NCI-H1694 (cell line): ENCODE measurements at regions not wholly inside any gene's neighbourhood (a gene's known extent, or its start where the extent isn't known, plus 50 kb on each side); places are given as distances from the start of the nearest gene placed in this dataset.
"Not testable (repeated sequence)": the region's sequence is repeated elsewhere in the genome, so short reads cannot be mapped to it uniquely, and the experiment has no call there.

Experiments used
- DNase-seq: peaks from one replicate; lab custom pipeline; 2025; lab: John Stamatoyannopoulos, UW

DNA sequence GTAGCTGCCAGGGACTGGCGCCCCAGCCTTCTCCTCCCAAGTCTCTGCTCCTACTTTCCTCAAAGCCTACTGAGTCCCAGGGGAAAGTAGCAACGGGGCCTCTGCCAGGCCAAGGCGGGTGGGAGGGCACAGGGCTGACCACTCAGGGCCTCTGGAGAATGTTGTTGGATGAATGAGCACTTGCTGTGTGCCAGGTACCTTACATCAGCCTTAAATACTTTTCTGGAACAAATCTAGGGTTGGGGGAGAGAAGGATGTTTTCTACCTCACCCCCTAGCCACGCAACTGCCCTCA lies 119.3 kb upstream of the ZBTB40 start:
- DNase-seq: no peak

DNA sequence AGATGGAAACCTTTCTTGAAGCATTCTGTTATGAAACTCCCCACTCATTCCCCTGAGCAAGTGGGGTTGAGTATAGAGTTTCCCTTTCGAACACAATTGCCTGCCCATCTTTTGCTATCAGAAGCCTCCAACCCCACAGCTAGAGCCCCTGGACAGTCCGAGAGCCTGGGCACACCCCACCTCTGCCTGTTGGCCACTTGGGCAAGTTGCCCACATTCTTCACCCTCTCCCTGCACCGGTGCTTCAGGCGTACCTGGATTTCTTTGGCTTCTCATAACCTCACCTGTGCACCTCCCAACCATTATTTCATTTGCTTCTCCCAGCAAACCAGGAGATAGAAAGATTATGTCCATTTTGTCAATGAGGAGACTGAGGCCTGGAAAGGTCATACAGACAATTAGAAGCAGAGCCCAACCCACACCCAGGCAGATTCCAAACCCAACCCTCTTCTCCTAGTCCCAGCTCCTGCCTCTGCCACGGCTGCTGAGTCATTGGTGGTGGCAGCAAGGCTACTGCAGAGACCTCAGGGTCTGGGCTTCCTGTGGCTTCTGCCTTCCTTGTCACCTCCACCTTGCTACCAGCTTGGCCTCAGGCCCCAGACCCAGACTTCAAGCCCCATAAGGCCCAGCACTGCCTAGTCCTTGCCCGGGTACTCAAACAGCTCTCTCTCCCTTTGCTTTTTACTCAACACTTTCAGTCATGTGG lies 118.7 kb upstream of the ZBTB40 start:
- DNase-seq: no peak

DNA sequence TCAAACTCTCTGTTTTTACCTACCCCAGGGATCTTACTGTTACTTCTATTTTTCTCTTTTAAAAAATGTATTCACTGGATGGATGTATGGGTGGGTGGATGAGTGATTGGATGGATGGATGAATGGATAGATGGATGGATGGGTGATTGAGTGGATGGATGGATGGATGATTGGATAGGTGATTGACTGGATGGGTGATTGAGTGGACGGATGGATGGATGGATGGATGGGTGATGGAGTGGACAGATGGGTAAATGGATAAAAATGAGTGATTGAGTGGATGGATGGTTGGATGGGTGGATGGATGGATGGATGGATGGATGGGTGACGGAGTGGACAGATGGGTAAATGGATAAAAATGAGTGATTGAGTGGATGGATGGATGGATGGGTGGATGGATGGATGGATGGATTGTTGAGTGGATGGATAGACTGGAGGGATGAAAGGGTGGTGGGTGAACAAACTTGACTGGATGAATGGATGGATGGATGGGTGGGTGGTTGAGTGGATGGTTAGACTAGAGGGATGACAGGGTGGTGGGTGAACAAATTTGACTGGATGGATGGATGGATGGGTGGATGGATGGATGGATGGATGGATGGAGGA lies 118.0 kb upstream of the ZBTB40 start:
- no peak for DNase-seq

DNA sequence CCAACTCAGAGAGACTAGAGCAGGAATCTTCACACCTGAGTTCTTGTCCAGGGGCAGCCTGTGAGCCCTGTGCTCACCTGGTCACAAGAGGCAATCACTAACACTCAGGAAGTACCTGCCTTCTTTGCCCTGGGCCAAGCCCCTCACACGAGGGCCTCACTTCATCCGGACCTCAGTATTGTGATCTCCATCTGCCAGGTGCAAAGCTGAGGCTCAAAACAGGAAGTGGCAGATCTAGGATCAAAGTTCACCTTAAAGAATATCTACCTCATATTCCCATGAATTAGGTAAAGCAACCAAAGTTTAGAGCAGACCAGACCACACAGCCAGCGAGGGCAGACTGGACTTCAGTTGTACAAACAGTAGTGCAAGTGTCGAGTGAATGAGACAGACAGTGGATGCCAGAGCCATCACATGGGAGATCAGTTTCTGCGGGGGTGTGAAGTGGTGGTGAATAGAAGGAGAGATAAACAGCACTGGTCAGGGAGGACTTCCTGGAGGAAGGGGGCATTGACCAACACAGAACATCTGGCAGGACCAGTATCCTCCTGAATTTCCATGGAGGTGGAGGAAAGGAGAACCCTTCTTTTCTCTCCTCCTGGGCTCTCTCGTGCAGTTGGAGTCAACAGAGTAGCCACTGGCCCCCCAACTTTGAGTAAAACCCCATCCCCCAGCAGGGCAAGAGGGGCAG lies 116.6 kb upstream of the ZBTB40 start:
- no peak for DNase-seq

DNA sequence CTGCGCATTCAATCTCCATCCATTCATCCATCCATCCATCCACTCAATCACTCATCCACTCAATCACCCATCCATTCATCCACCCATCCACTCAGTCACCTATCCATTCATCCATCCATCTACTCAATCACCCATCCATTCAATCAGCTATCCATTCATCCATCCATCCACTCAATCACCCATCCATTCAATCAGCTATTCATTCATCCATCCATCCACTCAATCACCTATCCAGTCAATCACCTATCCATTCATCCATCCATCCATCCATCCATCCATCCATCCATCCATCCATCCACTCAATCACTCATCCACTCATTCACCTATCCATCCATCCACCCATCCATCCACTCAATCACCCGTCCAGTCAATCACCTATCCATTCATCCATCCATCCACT lies 115.4 kb upstream of the ZBTB40 start:
- not testable (repeated sequence) for DNase-seq

DNA sequence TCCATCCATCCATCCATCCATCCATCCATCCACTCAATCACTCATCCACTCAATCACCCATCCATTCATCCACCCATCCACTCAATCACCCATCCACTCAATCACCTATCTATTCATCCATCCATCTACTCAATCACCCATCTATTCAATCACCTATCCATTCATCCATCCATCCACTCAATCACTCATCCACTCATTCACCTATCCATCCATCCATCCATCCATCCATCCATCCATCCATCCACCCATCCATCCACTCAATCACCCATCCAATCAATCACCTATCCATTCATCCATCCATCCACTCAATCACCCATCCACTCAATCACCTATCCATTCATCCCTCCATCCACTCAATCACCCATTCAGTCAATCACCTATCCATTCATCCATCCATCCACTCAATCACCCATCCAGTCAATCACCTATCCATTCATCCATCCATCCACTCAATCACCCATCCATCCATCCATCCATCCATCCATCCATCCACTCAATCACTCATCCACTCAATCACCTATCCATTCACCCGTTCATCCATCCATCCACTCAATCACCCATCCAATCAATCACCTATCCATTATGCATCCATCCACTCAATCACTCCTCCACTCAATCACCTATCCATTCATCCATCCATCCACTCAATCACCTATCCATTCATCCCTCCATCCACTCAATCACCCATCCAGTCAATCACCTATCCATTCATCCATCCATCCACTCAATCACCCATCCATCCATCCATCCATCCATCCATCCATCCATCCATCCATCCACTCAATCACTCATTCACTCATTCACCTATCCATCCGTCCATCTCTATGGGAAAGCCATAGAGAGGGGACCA lies 114.7 kb upstream of the ZBTB40 start:
- DNase-seq: not testable (repeated sequence)

DNA sequence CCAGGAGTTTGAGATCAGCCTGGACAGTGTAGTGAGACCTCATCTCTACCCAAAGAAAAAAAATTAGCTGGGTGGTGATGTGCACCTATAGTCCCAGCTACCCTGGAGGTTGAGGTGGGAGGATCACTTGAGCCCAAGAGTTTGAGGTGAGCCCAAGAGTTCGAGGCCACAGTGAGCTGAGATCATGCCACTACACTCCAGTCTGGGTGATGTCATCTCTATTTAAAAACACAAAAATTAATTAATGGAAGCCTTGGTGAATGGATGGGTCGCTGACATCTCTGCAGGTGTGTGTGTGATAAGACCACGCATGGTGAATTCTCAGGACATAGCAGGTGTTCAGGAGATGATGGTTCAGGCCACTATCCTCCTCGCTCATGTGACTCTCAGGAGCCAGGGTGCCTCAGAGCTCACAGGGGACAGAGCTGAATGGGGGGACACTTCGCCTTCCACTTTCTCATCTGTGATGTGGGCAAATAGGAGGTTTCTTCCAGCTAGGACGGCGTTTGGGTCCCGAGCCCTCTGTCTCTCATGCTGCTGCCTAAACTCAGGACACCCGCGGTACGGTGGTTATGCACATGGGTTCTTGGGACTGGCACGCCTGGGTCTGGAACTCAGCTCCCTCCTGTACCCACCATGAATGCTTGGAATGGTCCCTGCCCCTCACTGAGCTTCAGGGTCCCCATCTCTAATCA lies 113.4 kb upstream of the ZBTB40 start:
- no peak for DNase-seq

DNA sequence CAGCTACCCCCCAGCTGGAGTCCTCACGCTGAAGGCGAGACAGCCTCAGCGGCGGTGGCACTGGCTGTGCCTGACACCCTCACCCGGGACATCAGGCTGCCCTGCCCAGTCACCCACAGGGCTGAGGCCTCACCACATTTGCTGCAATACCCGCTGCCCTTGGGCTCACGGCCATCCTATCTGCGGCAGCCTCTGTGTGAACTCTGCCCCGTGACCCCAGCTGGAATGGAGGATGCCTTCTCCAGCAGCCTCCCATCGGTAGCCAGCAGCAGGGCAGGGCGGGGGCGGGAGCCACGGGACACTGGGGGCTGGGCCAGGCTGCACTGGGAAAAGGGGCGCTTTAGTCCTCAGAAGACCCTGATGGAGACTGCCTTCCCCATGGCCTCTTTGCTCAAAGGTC lies 112.4 kb upstream of the ZBTB40 start:
- no peak for DNase-seq

DNA sequence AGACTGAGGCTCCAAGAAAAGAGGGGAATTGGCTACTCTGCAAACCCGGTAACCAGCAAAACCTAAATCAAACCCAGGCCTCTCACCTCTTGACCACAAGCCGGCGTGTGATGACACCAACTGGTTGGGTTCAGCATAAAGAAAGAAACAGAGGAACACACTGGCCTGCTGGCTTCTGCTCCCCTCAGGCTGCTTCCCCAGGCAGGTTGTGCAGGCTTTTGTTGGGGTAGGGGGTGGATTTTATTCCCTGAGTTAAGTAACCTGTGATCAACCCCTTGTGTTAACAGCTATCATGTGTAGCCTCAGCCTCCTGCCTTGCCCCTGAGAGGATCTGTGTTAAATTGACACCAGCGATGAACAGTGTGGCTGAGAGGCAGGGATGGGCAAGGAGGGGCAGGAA lies 111.6 kb upstream of the ZBTB40 start:
- no peak for DNase-seq

DNA sequence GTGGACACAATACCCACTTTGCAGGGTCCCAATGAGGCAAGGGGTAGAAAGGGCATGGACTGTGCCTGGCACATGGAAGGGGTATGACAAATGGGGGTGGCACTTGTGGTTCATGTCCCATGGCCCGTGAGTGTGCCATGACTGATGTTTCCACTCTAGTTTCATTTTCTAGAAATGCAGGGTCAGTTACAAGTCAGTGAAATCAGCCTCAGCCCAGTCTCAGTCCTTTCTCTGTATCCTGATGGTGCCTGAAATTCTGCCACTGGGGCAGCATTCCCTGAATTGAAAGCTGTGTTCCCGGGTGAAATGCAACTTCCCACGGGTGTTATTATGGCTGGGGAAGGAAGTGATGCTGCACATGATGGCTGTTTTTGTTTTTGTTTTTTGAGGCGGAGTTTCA lies 110.8 kb upstream of the ZBTB40 start:
- no peak for DNase-seq

DNA sequence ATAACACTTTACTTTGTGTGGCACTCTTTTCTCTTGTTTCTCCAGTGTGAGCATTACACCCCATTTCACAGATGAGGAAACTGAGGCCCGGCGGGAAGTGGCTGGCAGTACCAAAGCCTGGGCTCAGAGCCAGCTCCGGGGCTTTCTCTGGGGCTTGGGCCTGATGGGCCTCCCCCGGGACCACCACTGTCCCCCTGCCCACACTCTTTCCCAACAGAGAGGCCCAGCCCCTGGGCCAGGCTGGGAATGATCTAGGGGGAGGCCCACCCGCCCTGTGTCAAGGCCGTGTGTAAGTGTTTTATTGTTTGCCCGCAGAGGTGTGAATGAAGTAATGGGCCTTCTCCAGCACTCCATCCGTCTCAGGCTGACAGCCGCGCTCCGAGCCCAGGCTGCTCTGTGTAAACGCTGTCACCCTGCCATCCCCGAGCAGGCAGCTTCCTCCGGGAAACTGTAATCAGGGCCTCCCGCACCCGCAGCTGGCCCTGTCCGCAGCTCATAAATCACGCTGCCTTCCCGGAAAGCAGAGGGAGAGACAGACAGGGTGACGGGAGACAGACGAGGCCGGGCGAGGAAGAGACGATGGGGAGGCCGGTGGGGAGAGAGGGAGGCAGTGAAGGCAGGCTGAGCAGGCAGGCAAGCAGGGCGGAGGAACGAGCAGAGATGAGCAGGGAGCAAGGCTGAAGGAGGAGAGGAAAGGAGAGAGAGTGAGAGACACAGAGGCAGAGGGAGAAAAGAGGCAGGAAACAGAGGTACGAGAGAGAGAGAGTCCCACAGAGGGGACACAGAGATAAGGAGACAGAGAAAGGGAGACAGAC lies 109.7 kb upstream of the ZBTB40 start:
- DNase-seq: no peak

DNA sequence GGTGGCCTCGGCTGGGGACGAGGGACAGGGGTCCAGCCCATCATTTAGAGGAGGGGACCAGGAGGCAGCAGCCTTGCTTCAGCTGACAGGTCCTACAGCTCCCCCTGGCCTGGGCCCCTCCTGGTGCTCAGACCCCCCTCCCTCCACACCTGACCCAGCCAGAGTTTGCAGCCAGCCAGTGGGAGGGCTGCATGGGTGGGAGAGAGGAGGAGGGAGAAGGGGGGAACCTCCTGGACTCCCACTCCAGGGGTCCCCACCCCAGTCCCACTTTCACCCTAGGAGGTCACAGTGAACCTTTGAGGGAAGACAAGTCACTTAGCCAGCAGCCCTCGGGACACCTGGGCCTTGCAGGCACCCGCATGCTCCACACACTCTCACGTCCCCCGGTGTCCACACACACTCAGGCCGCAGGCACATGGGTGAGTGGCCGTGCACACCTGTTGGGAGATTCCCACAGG lies 108.9 kb upstream of the ZBTB40 start:
- no peak for DNase-seq

DNA sequence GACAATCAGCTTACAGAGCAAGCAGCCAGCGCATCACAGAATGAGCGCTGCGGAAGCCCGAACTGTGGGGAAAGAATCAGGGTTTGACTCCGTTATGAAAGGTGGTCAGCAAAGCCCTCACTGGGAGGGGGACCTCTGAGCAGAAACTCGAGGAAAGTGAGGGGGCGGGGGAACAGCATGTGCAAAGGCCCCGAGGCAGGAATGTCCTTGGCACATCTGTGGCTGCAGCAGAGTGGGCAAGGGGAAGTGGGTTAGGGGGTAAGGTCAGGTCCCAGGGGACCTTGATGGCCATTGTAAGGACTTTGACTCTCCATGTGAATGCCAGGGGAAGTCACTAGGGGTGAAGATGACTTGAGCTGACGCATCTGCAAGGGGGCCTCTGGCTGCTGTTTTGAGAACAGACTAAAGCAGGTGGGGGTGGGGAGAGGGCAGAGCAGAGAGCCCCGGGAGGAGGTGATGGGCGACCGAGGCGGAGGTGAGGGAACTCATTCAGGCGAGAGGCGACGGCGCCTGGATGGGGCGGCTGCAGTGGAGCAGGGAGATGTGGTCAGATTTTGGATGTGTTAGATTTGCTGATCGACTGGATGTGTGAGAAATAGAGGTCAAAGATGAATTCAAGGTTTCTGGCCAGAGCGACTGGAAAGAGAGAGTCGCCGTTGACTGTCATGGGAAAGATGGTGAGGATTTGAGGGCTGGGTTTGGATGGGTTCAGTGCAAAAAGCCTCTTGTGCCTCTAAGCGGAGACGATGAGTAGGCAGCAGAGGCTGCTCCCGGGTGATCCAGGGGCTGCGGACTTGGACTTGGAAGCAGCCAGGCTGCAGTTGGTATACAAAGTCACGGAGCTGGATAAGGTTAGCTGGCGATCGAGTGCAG lies 108.0 kb upstream of the ZBTB40 start:
- no peak for DNase-seq

DNA sequence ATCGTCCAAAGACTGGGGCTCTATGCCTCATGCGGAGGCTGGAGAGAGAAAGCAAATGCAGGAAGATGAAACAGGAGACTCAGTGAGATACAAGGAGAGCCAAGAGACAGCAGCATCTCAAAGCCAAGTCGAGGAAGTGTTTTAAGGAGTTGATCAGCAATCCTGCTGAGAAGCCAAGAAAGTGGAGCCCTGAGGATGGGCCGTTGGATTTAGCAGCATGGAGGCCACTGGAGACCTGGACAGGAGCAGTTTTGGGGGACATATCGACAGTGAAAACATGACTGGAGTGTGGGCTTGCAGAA lies 107.4 kb upstream of the ZBTB40 start:
- DNase-seq: no peak

DNA sequence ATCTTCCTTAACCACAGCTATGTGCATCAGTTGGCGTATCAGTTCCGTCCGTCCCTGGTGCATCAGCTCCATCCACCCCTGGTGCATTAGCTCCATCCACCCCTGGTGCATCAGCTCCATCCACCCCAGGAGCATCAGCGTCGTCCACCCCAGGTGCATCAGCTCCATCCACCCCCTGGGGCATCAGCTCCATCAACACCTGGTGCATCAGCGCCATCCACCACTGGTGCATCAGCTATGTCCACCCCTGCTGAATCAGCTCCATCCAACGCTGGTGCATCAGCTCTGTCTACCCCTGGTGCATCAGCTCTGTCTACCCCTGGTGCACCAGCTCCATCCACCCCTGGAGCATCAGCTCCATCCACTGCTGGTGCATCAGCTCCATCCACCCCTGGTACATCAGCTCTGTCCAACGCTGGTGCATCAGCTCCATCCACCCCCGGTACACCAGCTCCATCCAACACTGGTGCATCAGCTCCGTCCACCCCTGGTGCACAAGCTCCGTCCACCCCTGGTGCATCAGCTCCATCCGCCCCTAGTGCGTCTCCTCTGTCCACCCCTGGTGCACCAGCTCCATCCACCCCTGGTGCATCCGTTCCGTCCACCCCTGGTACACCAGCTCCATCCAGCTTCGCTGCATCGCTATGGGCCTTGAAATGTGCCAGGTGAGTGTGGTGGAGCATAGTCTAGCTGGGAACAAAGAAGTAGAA lies 106.6 kb upstream of the ZBTB40 start:
- DNase-seq: no peak

DNA sequence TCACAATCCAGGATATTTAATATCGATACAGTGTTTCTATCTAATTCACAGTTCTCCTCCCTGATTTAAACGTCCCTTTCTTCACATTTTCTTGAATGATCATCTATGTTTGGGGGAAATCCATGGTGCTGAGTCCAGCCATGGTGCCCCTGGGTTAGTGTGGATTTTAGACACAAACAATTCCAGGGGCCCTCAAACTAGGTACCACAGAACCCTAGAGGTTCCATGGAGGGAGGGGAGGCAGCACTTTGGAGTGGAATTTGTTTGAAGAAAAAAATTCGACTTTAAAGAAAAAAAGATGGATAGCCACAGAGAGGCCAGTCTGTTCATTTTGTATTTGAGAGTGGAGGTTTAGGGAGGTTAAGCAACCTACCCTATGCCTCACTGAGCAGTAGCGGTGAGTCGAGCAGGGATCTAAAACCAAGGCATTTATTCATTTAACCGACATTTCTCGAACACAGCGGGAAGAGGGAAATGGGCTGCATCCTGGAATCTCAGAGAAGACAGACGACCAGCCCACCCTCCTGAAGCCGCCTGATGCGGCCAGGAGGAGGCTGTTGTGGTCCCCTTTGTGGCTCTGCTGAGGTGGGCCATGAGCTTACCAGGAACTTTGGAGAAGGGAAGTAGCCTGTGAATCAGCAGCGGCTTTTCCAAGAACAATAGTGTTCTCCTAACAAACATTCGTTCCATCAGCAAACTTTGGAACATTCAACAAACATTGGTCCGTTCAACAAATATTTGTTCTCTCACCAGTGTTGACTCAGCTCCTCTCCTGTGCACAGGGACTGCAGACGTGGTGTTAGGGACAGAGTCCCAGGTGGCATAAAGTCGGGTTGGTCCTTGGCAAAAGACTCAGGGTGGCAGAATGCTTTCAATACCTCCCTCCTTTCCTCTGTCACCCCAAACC lies 103.5 kb upstream of the ZBTB40 start:
- DNase-seq: no peak

DNA sequence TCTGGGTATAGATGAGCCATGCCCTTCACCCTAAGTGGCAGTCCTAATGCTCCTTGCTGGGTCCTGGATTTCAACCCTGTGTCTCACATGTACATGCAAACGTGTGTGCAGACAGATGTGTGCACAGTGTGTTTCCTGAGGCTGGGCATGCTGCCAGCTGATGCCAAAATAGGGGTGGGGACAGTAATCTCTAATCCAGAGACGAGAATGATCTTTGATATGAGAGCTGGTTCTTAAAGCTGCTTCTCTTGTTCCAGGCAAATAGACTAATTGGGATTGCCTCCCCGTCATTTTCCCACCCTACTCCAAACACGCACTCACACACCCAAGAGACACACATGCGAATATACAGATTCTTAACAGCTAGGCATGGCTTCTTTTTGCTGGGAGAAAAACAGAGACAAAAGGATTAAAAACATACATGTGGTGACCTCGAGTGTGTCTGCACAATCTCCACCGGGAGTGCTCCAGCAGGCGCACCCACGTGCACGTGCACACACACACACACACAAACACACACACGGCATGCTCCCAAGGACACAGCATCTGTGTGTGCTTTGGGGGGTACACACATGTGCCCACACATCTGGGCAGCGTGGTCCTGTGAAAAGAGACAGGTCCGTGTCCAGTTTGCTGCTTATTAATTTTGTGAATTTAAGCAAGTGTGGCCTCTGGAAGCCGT lies 102.1 kb upstream of the ZBTB40 start:
- no peak for DNase-seq
